ENCODE measurements at regions not wholly inside any gene's neighbourhood (a gene's known extent, or its start where the extent isn't known, plus 50 kb on each side); places are given as distances from the start of the nearest gene placed in this dataset.

GRCh38 chr5:17794201-17794600, 159.9 kb downstream of the TAF11L14 start:
- WGBS (ENCODE audit: extremely low coverage, insufficient read length, low lambda C conversion rate), result no CpG with 5 or more reads among the region's 3 CpGs
- peaks cover 0 to 3% of the 10 kb centered on the region in 2 experiments; a peak in 2 of 4 replicates for H3K4me1 Mint-ChIP-seq
- TF ChIP-seq, protein P1, sequence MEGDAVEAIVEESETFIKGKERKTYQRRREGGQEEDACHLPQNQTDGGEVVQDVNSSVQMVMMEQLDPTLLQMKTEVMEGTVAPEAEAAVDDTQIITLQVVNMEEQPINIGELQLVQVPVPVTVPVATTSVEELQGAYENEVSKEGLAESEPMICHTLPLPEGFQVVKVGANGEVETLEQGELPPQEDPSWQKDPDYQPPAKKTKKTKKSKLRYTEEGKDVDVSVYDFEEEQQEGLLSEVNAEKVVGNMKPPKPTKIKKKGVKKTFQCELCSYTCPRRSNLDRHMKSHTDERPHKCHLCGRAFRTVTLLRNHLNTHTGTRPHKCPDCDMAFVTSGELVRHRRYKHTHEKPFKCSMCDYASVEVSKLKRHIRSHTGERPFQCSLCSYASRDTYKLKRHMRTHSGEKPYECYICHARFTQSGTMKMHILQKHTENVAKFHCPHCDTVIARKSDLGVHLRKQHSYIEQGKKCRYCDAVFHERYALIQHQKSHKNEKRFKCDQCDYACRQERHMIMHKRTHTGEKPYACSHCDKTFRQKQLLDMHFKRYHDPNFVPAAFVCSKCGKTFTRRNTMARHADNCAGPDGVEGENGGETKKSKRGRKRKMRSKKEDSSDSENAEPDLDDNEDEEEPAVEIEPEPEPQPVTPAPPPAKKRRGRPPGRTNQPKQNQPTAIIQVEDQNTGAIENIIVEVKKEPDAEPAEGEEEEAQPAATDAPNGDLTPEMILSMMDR (conservative IDR thresholded peaks at IDR 0.05), result no peak
- Histone ChIP-seq H3K27ac (ENCODE audit: insufficient read length, low read depth, low read length) (no peak overlapping the region), H3K4ac (ENCODE audit: low read depth, low read length) (no peak overlapping the region), H3K18ac (ENCODE audit: insufficient read length, low read depth, low read length) (no peak overlapping the region), H3K79me2 (ENCODE audit: insufficient read depth, low read length) (no peaks in the 10 kb centered on the region), H3K4me1 (ENCODE audit: insufficient read depth, low read length) (no peaks in the 10 kb centered on the region), H3K9me3 (ENCODE audit: control insufficient read depth, low read depth, low read length) (no peaks in the 10 kb centered on the region), H3K14ac (ENCODE audit: insufficient read depth, low read length) (no peak overlapping the region), H2AFZ (ENCODE audit: low read length) (no peak overlapping the region), H3K4me2 (ENCODE audit: insufficient read depth, insufficient read length, low read length) (no peak overlapping the region), H3K27me3 (ENCODE audit: insufficient read depth, low read length) (no peaks in the 10 kb centered on the region), H4K8ac (replicated peaks; ENCODE audit: insufficient read length, low read depth, low read length) (no peak overlapping the region), H3K56ac (ENCODE audit: insufficient read length, low read depth, low read length) (no peak overlapping the region), H4K5ac (ENCODE audit: insufficient read length, low read depth, low read length) (no peak overlapping the region), H3K23ac (ENCODE audit: insufficient read length, low read depth, low read length) (no peak overlapping the region), H3K23me2 (ENCODE audit: insufficient read length, low read depth, low read length, poor library complexity, severe bottlenecking) (no peaks in the 10 kb centered on the region), H3T11ph (ENCODE audit: low read length) (no peak overlapping the region), H2AK5ac (ENCODE audit: insufficient read length, low read length) (no peak overlapping the region), H3K9ac (ENCODE audit: extremely low read depth, insufficient read length, low read length) (no peak overlapping the region), H2BK12ac (ENCODE audit: insufficient read length, low read depth, low read length) (no peak overlapping the region), H2BK20ac (ENCODE audit: low read depth, low read length, poor library complexity, severe bottlenecking) (no peak overlapping the region), H2BK5ac (ENCODE audit: insufficient read length, low read length) (no peak overlapping the region), H4K20me1 (ENCODE audit: control insufficient read depth, insufficient read depth, insufficient read length) (no peaks in the 10 kb centered on the region), H3K79me1 (ENCODE audit: insufficient read depth, low read depth, low read length, poor library complexity, severe bottlenecking) (no peaks in the 10 kb centered on the region), H2BK15ac (ENCODE audit: low read depth, low read length) (no peak overlapping the region), H2BK120ac (ENCODE audit: low read depth, low read length, poor library complexity, severe bottlenecking) (no peak overlapping the region), H4K91ac (ENCODE audit: insufficient read length, low read depth, low read length) (no peak overlapping the region)
- H3K36me3 Mint-ChIP-seq (ENCODE audit: insufficient read depth in 1 of 3, low read depth in 3 of 3), result no peaks in the 10 kb centered on the region
- no peaks in the 10 kb centered on the region; the same call in 1 of the 2 replicates for H3K27me3 Mint-ChIP-seq (ENCODE audit: low read depth)
- DNase-seq, result no peak
- no peak overlapping the region for H3K4me3 Mint-ChIP-seq
- H3K9me3 Mint-ChIP-seq, result no peaks in the 10 kb centered on the region
- H3K27ac Mint-ChIP-seq, result no peak overlapping the region

Measured in H9 (cell line).